GM12878 (cell line): ENCODE measurements at regions not wholly inside any gene's neighbourhood (a gene's known extent, or its start where the extent isn't known, plus 50 kb on each side); places are given as distances from the start of the nearest gene placed in this dataset.

Source experiments
- CREB1 ChIP-seq: IDR thresholded peaks from 2 replicates; pipeline ENCODE4 v1.6.1; 2012; ENCODE audit warnings: low read depth, mild to moderate bottlenecking, inconsistent platforms
- EZH2 ChIP-seq: IDR thresholded peaks from 2 replicates; pipeline ENCODE4 v1.6.1; 2012; ENCODE audit warnings: low read depth, mild to moderate bottlenecking, control low read depth, inconsistent platforms, low read length, borderline replicate concordance; ENCODE audit not compliant: control insufficient read depth
- GATAD2B ChIP-seq: fragments of 450-650 bp; conservative IDR thresholded peaks from 2 replicates; pipeline ENCODE4 v1.6.1; 2017; ENCODE audit warnings: low read depth, mild to moderate bottlenecking, moderate library complexity
- RAD21 ChIP-seq: IDR thresholded peaks from 2 replicates; pipeline ENCODE4 v1.6.1; 2011; ENCODE audit warnings: mild to moderate bottlenecking, low read depth, low read length, moderate library complexity; ENCODE audit not compliant: insufficient read depth
- SUPT20H ChIP-seq: IDR thresholded peaks from 2 replicates; pipeline ENCODE4 v1.6.1; 2011; ENCODE audit warnings: low read depth, mild to moderate bottlenecking, low read length, moderate library complexity, borderline replicate concordance; ENCODE audit not compliant: control insufficient read depth
- TAF1 ChIP-seq: IDR thresholded peaks from 2 replicates; pipeline ENCODE4 v1.6.1; 2011; ENCODE audit warnings: mild to moderate bottlenecking, low read depth, low read length, borderline replicate concordance
- TF ChIP-seq, protein P1 (sequence below): fragments of 450-650 bp; conservative IDR thresholded peaks from 2 replicates; pipeline ENCODE4 v1.6.1; 2017; ENCODE audit warnings: mild to moderate bottlenecking, moderate library complexity
- TF ChIP-seq, protein P2 (sequence below), 3 experiments: IDR thresholded peaks in 2 of 3; conservative IDR thresholded peaks in 1 of 3; 2 replicates each; pipeline ENCODE4 v1.5.1; 2011; ENCODE audit warnings: low read depth in 3 of 3, low read length in 3 of 3, mild to moderate bottlenecking in 3 of 3, control low read depth in 2 of 3, moderate library complexity in 2 of 3, inconsistent platforms in 1 of 3, mixed read lengths in 1 of 3; ENCODE audit not compliant: control insufficient read depth in 2 of 3, insufficient read depth in 1 of 3; ENCODE audit errors: extremely low read depth in 1 of 3

DNA sequence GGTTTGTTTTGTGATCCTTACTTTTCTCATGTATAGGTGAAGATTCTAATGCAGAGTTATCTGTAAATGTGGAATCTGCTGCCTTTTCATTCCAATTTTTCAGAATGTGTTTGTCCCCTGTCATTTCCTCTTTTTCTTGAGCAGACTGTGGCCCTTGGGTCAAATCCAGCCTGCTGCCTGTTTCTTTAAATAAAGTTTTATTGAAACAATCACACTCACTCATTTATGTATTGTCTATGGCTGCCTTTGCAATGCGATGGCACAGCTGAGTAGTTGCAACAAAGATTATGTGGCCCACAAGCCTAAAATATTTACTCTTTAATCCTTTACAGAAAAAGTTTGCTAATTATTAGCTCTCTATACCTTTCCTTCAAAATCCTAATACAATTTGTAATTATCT, 116.3 kb upstream of the NPHP3 start:
- TF ChIP-seq RAD21 (no peak), GATAD2B (no peak), EZH2 (no peak), SUPT20H (no peak), TAF1 (no peak), CREB1 (no peak)
- TF ChIP-seq, protein P1, sequence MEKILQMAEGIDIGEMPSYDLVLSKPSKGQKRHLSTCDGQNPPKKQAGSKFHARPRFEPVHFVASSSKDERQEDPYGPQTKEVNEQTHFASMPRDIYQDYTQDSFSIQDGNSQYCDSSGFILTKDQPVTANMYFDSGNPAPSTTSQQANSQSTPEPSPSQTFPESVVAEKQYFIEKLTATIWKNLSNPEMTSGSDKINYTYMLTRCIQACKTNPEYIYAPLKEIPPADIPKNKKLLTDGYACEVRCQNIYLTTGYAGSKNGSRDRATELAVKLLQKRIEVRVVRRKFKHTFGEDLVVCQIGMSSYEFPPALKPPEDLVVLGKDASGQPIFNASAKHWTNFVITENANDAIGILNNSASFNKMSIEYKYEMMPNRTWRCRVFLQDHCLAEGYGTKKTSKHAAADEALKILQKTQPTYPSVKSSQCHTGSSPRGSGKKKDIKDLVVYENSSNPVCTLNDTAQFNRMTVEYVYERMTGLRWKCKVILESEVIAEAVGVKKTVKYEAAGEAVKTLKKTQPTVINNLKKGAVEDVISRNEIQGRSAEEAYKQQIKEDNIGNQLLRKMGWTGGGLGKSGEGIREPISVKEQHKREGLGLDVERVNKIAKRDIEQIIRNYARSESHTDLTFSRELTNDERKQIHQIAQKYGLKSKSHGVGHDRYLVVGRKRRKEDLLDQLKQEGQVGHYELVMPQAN = no peak
- TF ChIP-seq, protein P2, sequence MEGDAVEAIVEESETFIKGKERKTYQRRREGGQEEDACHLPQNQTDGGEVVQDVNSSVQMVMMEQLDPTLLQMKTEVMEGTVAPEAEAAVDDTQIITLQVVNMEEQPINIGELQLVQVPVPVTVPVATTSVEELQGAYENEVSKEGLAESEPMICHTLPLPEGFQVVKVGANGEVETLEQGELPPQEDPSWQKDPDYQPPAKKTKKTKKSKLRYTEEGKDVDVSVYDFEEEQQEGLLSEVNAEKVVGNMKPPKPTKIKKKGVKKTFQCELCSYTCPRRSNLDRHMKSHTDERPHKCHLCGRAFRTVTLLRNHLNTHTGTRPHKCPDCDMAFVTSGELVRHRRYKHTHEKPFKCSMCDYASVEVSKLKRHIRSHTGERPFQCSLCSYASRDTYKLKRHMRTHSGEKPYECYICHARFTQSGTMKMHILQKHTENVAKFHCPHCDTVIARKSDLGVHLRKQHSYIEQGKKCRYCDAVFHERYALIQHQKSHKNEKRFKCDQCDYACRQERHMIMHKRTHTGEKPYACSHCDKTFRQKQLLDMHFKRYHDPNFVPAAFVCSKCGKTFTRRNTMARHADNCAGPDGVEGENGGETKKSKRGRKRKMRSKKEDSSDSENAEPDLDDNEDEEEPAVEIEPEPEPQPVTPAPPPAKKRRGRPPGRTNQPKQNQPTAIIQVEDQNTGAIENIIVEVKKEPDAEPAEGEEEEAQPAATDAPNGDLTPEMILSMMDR (IDR thresholded peaks at IDR 0.05 in 2 of 3, conservative IDR thresholded peaks at IDR 0.05 in 1 of 3; ENCODE audit: control insufficient read depth in 2 of 3, extremely low read depth in 1 of 3, insufficient read depth in 1 of 3, low read depth in 3 of 3, low read length in 3 of 3) = no peak
